Neural cell (in vitro differentiated cells): ENCODE measurements at regions not wholly inside any gene's neighbourhood (a gene's known extent, or its start where the extent isn't known, plus 50 kb on each side); places are given as distances from the start of the nearest gene placed in this dataset.

Source experiments
- H2AFZ ChIP-seq: fragments of 200-600, 300-800 bp; sonication (generic), shearing (Covaris generic); 2 replicates; pipeline ENCODE4 v1.6.0; 2014; ENCODE audit warnings: low read depth, mild to moderate bottlenecking, antibody characterized with exemption, low read length, moderate library complexity
- H3F3A ChIP-seq: fragments of 200-600 bp; shearing (Covaris generic); 2 replicates; pipeline ENCODE4 v1.6.1; 2016; ENCODE audit warnings: mild to moderate bottlenecking, moderate library complexity, mixed read lengths, antibody characterized with exemption, low read length; ENCODE audit not compliant: insufficient read depth, poor library complexity, severe bottlenecking
- H3K27ac ChIP-seq: fragments of 200-600, 300-800 bp; sonication (generic), shearing (Covaris generic); 2 replicates; pipeline ENCODE4 v1.5.1; 2014; ENCODE audit warnings: mild to moderate bottlenecking, low read length, moderate library complexity
- H3K27me3 ChIP-seq: fragments of 300-800, 200-600 bp; sonication (generic), shearing (Covaris generic); 2 replicates; pipeline ENCODE4 v1.6.0; 2014; ENCODE audit warnings: mild to moderate bottlenecking, low read depth, low read length, moderate library complexity; ENCODE audit not compliant: insufficient read depth
- H3K36me3 ChIP-seq: fragments of 300-800, 200-600 bp; sonication (generic), shearing (Covaris generic); 2 replicates; pipeline ENCODE4 v1.5.1; 2014; ENCODE audit warnings: mild to moderate bottlenecking, antibody characterized with exemption, low read length, moderate library complexity; ENCODE audit not compliant: insufficient read depth
- H3K4me2 ChIP-seq: fragments of 300-800, 200-600 bp; sonication (generic), shearing (Covaris generic); 2 replicates; pipeline ENCODE4 v1.6.0; 2014; ENCODE audit warnings: mild to moderate bottlenecking, low read length
- H3K4me3 ChIP-seq: fragments of 300-800, 200-600 bp; sonication (generic), shearing (Covaris generic); 2 replicates; pipeline ENCODE4 v1.5.1; 2014; ENCODE audit warnings: mild to moderate bottlenecking, low read length, moderate library complexity
- H3K79me2 ChIP-seq: fragments of 200-600 bp; shearing (Covaris generic); replicated peaks from 2 replicates; pipeline ENCODE4 v1.6.0; 2014; ENCODE audit warnings: mild to moderate bottlenecking, low read length, moderate library complexity; ENCODE audit not compliant: insufficient read depth
- H3K9ac ChIP-seq: fragments of 300-800, 200-600 bp; sonication (generic), shearing (Covaris generic); 2 replicates; pipeline ENCODE4 v1.6.1; 2016; ENCODE audit warnings: mild to moderate bottlenecking, low read length, mixed read lengths
- H3K9me2 ChIP-seq: fragments of 200-600 bp; shearing (Covaris generic); 2 replicates; pipeline ENCODE4 v1.6.1; 2016; ENCODE audit warnings: mild to moderate bottlenecking, low read length, mixed read lengths; ENCODE audit not compliant: insufficient read depth
- H3K9me3 ChIP-seq: fragments of 200-600, 300-800 bp; sonication (generic), shearing (Covaris generic); 2 replicates; pipeline ENCODE4 v1.6.1; 2016; ENCODE audit warnings: mild to moderate bottlenecking, mixed run types, low read length, moderate library complexity, mixed read lengths
- H4K20me1 ChIP-seq: fragments of 200-600 bp; shearing (Covaris generic); 2 replicates; pipeline ENCODE4 v1.6.1; 2016; ENCODE audit warnings: mild to moderate bottlenecking, mixed run types; ENCODE audit not compliant: insufficient read depth
- EP300 ChIP-seq: fragments of 450-650 bp; conservative IDR thresholded peaks from 2 replicates; pipeline ENCODE4 v1.6.1; 2014; ENCODE audit warnings: antibody characterized with exemption, mild to moderate bottlenecking, moderate library complexity; ENCODE audit not compliant: poor library complexity, severe bottlenecking
- EZH2 ChIP-seq: fragments of 200-600, 300-800 bp; shearing (Covaris generic), sonication (generic); IDR thresholded peaks from 2 replicates; pipeline ENCODE4 v1.6.1; 2014; ENCODE audit warnings: antibody characterized with exemption, low read length, borderline replicate concordance, mild to moderate bottlenecking; ENCODE audit not compliant: insufficient read depth, poor library complexity, severe bottlenecking
- MXI1 ChIP-seq: fragments of 450-650 bp; conservative IDR thresholded peaks from 2 replicates; pipeline ENCODE4 v1.6.1; 2014; ENCODE audit warnings: antibody characterized with exemption, mild to moderate bottlenecking; ENCODE audit not compliant: poor library complexity, severe bottlenecking
- POLR2AphosphoS5 ChIP-seq: IDR thresholded peaks from 2 replicates; pipeline ENCODE4 v1.6.1; 2012
- RAD21 ChIP-seq: fragments of 450-650 bp; conservative IDR thresholded peaks from 2 replicates; pipeline ENCODE4 v1.6.1; 2014; ENCODE audit warnings: antibody characterized with exemption, mild to moderate bottlenecking, moderate library complexity
- SMC3 ChIP-seq: fragments of 450-650 bp; conservative IDR thresholded peaks from 2 replicates; pipeline ENCODE4 v1.6.1; 2014; ENCODE audit warnings: antibody characterized with exemption, mild to moderate bottlenecking, moderate library complexity; ENCODE audit not compliant: poor library complexity
- TAF1 ChIP-seq: IDR thresholded peaks from 2 replicates; pipeline ENCODE4 v1.6.1; 2012; ENCODE audit warnings: low read depth
- TF ChIP-seq, protein P1 (sequence below): fragments of 450-650 bp; IDR thresholded peaks from 2 replicates; pipeline ENCODE4 v1.5.1; 2014; ENCODE audit warnings: antibody characterized with exemption, mild to moderate bottlenecking, moderate library complexity; ENCODE audit not compliant: poor library complexity, severe bottlenecking
- TF ChIP-seq, protein P2 (sequence below): IDR thresholded peaks from 2 replicates; pipeline ENCODE4 v1.6.1; 2012; ENCODE audit warnings: borderline replicate concordance

DNA sequence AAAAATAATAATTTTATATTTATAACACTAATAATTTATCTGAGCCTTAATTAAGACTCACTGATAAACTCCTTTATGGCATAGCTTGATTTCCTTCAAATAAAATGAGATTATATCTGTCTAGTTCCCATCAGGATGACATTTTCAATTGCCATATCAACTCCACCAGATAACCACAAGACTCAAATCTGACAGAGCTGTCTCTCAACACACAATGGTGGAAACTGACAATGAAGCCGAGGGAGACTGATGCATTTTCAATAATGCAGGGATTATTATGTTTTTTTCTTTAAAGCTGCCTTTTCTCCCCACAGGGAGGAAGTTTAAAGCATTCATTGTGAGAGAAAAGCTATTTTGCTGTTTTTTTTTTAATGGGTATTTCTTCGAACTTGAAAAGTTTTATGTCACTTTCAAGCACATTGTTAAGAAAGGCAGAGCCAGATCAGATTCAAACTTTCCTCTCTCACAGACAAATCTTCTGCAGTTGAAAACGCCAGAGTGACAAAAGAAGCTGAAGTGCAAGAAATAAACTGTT is 1326.9 kb upstream of the MIR17HG start:
- no peaks in the 10 kb centered on the region for H4K20me1 ChIP-seq
- peak overlapping the region; percentile 73 for H3K27ac ChIP-seq
- peaks cover 7% of the 10 kb centered on the region for H3F3A ChIP-seq
- no peak overlapping the region for H3K4me3 ChIP-seq
- H3K27me3 ChIP-seq, result no peaks in the 10 kb centered on the region
- peak overlapping the region; percentile 71 for H3K4me2 ChIP-seq
- H2AFZ ChIP-seq, result no peak overlapping the region
- H3K9me3 ChIP-seq, result no peaks in the 10 kb centered on the region
- peak; percentile 51 for TF ChIP-seq RAD21
- no peak for TF ChIP-seq TAF1
- peak; percentile 95 for TF ChIP-seq POLR2AphosphoS5
- no peak for TF ChIP-seq EZH2
- peak; percentile 100 for TF ChIP-seq EP300
- peak; percentile 26 for TF ChIP-seq SMC3
- no peak for TF ChIP-seq MXI1
- TF ChIP-seq, protein P1, sequence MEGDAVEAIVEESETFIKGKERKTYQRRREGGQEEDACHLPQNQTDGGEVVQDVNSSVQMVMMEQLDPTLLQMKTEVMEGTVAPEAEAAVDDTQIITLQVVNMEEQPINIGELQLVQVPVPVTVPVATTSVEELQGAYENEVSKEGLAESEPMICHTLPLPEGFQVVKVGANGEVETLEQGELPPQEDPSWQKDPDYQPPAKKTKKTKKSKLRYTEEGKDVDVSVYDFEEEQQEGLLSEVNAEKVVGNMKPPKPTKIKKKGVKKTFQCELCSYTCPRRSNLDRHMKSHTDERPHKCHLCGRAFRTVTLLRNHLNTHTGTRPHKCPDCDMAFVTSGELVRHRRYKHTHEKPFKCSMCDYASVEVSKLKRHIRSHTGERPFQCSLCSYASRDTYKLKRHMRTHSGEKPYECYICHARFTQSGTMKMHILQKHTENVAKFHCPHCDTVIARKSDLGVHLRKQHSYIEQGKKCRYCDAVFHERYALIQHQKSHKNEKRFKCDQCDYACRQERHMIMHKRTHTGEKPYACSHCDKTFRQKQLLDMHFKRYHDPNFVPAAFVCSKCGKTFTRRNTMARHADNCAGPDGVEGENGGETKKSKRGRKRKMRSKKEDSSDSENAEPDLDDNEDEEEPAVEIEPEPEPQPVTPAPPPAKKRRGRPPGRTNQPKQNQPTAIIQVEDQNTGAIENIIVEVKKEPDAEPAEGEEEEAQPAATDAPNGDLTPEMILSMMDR, result no peak
- TF ChIP-seq, protein P2, sequence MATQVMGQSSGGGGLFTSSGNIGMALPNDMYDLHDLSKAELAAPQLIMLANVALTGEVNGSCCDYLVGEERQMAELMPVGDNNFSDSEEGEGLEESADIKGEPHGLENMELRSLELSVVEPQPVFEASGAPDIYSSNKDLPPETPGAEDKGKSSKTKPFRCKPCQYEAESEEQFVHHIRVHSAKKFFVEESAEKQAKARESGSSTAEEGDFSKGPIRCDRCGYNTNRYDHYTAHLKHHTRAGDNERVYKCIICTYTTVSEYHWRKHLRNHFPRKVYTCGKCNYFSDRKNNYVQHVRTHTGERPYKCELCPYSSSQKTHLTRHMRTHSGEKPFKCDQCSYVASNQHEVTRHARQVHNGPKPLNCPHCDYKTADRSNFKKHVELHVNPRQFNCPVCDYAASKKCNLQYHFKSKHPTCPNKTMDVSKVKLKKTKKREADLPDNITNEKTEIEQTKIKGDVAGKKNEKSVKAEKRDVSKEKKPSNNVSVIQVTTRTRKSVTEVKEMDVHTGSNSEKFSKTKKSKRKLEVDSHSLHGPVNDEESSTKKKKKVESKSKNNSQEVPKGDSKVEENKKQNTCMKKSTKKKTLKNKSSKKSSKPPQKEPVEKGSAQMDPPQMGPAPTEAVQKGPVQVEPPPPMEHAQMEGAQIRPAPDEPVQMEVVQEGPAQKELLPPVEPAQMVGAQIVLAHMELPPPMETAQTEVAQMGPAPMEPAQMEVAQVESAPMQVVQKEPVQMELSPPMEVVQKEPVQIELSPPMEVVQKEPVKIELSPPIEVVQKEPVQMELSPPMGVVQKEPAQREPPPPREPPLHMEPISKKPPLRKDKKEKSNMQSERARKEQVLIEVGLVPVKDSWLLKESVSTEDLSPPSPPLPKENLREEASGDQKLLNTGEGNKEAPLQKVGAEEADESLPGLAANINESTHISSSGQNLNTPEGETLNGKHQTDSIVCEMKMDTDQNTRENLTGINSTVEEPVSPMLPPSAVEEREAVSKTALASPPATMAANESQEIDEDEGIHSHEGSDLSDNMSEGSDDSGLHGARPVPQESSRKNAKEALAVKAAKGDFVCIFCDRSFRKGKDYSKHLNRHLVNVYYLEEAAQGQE, result peak; percentile 56
- H3K79me2 ChIP-seq, result no peaks in the 10 kb centered on the region
- H3K9ac ChIP-seq, result no peak overlapping the region
- no peaks in the 10 kb centered on the region for H3K36me3 ChIP-seq
- no peaks in the 10 kb centered on the region for H3K9me2 ChIP-seq

DNA sequence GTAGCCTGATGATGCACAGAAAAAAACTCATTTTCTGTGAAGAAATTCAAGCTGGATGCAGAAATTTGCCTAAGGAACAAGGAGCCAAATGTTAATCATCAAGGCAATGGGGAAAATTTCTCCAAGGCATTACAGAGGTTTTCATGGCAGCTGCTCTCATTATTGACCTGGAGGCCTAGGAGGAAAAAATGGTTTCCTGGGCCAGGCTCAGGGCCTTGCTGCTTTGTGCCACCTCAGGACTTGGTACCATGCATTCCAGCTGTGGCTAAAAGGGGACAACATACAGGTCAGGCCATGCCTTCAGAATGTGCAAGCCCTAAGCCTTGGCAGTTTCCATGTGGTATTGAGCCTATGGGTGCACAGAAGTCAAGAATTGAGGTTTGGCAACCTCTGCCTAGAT is 1320.1 kb upstream of the MIR17HG start:
- H3K4me3 ChIP-seq, result no peak overlapping the region
- TF ChIP-seq EZH2 (no peak), MXI1 (no peak), POLR2AphosphoS5 (no peak), RAD21 (no peak), TAF1 (no peak), SMC3 (no peak), EP300 (no peak)
- TF ChIP-seq, protein P2, result no peak
- TF ChIP-seq, protein P1, result no peak
- no peak overlapping the region for H3K4me2 ChIP-seq

More for the DNA sequence above, 1320.1 kb upstream of the MIR17HG start:
- peaks cover 13% of the 10 kb centered on the region for H3K9me3 ChIP-seq
- H3K9me2 ChIP-seq, result no peaks in the 10 kb centered on the region
- H3F3A ChIP-seq, result no peaks in the 10 kb centered on the region
- no peaks in the 10 kb centered on the region for H3K27me3 ChIP-seq
- H2AFZ ChIP-seq, result no peak overlapping the region
- H3K27ac ChIP-seq, result no peak overlapping the region
- H3K79me2 ChIP-seq, result no peaks in the 10 kb centered on the region
- no peaks in the 10 kb centered on the region for H3K36me3 ChIP-seq
- no peak overlapping the region for H3K9ac ChIP-seq
- no peaks in the 10 kb centered on the region for H4K20me1 ChIP-seq
